Thoracic aorta (tissue), 2 donors: ENCODE measurements at regions not wholly inside any gene's neighbourhood (a gene's known extent, or its start where the extent isn't known, plus 50 kb on each side); places are given as distances from the start of the nearest gene placed in this dataset.

Experiments
- ATAC-seq: fragments of 150-250 bp; one replicate; pipeline ENCODE4 v1.8.0; 2017; ENCODE audit warnings: low read depth; ENCODE audit not compliant: insufficient number of reproducible peaks, low FRiP score
- DNase-seq: peaks from one replicate; pipeline ENCODE4 v3.0.0-alpha.2; 2020; ENCODE audit warnings: low spot score
- H3K27ac ChIP-seq, 2 donors: fragments of 200-600 bp; sonication (generic); 1 replicate in 1 of 2; 2 replicates in 1 of 2; pipeline ENCODE4 v1.5.1; 2016; ENCODE audit warnings: mild to moderate bottlenecking in 2 of 2, moderate library complexity in 2 of 2
- H3K27me3 ChIP-seq: fragments of 200-600 bp; sonication (generic); replicated peaks from 2 replicates; pipeline ENCODE4 v1.6.0; 2016; ENCODE audit warnings: mild to moderate bottlenecking; ENCODE audit not compliant: insufficient read depth
- H3K36me3 ChIP-seq: fragments of 200-600 bp; sonication (generic); one replicate; pipeline ENCODE4 v1.5.1; 2016
- H3K4me1 ChIP-seq, 2 donors: fragments of 200-600 bp; sonication (generic); 1 replicate in 1 of 2; 2 replicates in 1 of 2; pipeline versions ENCODE4 v1.5.1 to v1.6.0; 2016; ENCODE audit warnings: low read depth in 2 of 2, mild to moderate bottlenecking in 1 of 2; ENCODE audit not compliant: control insufficient read depth in 1 of 2
- H3K4me3 ChIP-seq: fragments of 200-600 bp; sonication (generic); 2 replicates; pipeline ENCODE4 v1.5.1; 2016; ENCODE audit warnings: mild to moderate bottlenecking
- H3K9me3 ChIP-seq: fragments of 200-600 bp; sonication (generic); 2 replicates; pipeline ENCODE4 v1.5.1; 2016
- TF ChIP-seq, protein P1 (sequence below): fragments of 200-600 bp; sonication (generic); IDR thresholded peaks from one replicate; pipeline ENCODE4 v1.5.1; 2019; ENCODE audit warnings: antibody characterized with exemption

DNA sequence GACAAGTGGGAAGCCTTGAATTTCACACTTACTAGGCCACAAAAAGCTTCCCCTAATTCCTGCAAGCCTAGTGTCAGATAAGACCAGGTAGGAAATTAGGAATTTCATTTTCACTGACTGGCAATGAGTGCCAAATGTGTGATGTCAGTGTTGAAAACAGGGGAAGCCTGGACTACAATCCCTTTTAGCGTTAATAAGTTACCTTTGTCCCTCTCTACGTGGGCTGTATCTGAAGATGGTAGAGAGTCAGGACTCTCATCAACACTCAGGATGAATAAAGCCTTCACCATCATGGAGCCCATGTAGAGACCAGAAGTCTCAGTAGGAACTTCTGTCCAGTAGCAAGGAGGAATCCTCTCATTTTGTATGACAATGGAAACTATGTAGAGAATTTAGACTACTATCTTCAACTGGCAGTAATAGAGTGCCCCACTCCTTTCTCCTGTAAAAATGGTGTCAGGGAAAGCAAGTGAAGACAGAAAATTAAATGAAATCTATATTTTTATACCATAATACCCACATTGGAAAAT is 324.1 kb upstream of the KLHL1 start:
- H3K9me3 ChIP-seq, result no peaks in the 10 kb centered on the region
- no peaks in the 10 kb centered on the region for H3K4me1 ChIP-seq
- H3K4me3 ChIP-seq, result no peak overlapping the region
- TF ChIP-seq, protein P1, sequence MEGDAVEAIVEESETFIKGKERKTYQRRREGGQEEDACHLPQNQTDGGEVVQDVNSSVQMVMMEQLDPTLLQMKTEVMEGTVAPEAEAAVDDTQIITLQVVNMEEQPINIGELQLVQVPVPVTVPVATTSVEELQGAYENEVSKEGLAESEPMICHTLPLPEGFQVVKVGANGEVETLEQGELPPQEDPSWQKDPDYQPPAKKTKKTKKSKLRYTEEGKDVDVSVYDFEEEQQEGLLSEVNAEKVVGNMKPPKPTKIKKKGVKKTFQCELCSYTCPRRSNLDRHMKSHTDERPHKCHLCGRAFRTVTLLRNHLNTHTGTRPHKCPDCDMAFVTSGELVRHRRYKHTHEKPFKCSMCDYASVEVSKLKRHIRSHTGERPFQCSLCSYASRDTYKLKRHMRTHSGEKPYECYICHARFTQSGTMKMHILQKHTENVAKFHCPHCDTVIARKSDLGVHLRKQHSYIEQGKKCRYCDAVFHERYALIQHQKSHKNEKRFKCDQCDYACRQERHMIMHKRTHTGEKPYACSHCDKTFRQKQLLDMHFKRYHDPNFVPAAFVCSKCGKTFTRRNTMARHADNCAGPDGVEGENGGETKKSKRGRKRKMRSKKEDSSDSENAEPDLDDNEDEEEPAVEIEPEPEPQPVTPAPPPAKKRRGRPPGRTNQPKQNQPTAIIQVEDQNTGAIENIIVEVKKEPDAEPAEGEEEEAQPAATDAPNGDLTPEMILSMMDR, result no peak
- ATAC-seq (no peak), DNase-seq (no peak)
- no peaks in the 10 kb centered on the region for H3K27me3 ChIP-seq
- H3K36me3 ChIP-seq, result no peaks in the 10 kb centered on the region
- no peak overlapping the region for H3K27ac ChIP-seq

DNA sequence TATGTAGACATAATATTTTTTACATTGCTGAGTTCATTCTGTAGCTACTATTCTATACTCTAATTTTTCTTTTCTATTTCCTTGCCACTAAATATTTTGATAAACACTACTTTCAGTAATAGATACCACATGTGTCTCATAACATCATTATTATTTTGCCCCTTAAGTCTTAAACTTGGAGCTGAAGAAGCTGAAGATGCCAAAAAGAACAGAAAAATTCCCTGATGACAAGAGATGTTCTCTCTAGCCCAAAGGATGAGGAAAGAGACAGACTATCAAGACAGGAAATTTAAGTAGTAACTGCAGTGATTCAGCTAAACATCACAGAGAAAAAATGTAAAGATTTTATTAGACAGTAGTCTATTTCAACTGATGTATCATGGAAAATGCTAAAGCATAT is 322.0 kb upstream of the KLHL1 start:
- TF ChIP-seq, protein P1, result no peak
- ATAC-seq, result no peak
- H3K36me3 ChIP-seq, result no peaks in the 10 kb centered on the region

DNA sequence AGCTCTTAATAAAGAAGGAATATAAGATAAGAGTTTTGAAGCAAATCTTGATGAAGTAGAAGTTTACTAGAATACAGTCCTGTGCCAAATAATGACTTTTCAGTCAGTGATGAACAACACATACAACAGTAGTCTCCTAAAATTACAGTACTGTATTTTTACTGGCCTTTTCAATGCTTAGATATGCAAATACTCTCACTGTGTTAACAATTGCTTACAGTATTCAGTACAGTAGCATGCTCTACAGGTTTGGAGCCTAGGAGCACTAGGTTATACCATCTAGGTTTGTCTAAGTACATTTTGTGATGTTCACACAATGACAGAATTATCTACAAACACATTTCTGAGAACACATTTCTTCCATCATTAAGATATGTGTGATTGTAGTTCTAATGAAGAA is 316.7 kb upstream of the KLHL1 start:
- TF ChIP-seq, protein P1, result no peak
- Histone ChIP-seq H3K4me3 (no peak overlapping the region), H3K27ac (no peak overlapping the region), H3K36me3 (no peaks in the 10 kb centered on the region), H3K27me3 (no peaks in the 10 kb centered on the region), H3K9me3 (no peaks in the 10 kb centered on the region), H3K4me1 (no peaks in the 10 kb centered on the region)
- DNase-seq (no peak), ATAC-seq (no peak)

More for the DNA sequence above, 322.0 kb upstream of the KLHL1 start:
- no peaks in the 10 kb centered on the region for H3K9me3 ChIP-seq
- no peak overlapping the region for H3K4me3 ChIP-seq
- no peak for DNase-seq
- H3K27me3 ChIP-seq, result no peaks in the 10 kb centered on the region
- H3K4me1 ChIP-seq, result no peaks in the 10 kb centered on the region
- no peak overlapping the region for H3K27ac ChIP-seq

DNA sequence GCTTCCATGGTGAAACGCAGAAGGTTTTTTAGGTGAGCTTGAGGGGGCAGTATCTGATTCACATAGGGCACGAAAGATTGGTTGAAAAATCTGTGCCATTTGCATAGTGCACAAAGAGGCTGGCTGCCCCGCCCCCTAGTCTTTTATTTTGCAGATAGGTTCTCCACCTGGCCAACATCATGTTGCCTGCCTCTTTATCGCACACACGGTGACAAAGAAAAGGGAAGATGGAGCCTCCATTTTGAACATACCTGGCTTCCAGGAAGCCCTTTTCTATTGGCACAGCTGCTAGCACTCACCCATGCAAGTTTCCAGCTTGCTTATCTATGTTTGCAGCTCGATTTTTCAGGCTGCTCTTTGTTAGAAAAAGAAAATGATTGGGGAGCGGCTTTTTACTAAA is 316.2 kb upstream of the KLHL1 start:
- H3K4me1 ChIP-seq, result no peaks in the 10 kb centered on the region
- H3K4me3 ChIP-seq, result no peak overlapping the region
- H3K9me3 ChIP-seq, result no peaks in the 10 kb centered on the region
- no peak overlapping the region for H3K27ac ChIP-seq
- H3K27me3 ChIP-seq, result no peaks in the 10 kb centered on the region
- H3K36me3 ChIP-seq, result no peaks in the 10 kb centered on the region
- ATAC-seq (no peak), DNase-seq (no peak)
- TF ChIP-seq, protein P1, result no peak

DNA sequence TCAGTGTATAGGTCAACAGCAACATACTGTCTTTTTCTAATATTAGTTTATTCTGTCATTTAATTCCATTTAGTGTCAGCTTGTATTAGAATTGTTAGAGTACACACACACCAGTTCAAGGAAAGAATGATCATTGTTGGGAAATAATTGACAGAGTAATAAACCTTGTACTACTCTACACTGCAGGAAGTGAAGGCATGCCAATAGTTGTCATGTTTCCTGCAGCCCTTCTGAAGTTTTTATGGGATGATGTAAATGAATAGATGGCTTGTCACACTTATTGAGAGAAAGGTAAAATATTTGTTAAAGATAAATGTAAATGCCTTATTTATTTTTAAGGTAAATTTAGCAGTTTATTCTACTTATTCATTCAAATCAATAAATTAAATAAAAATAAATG is 306.9 kb upstream of the KLHL1 start:
- TF ChIP-seq, protein P1, result no peak
- ATAC-seq, result no peak

More for the DNA sequence above, 306.9 kb upstream of the KLHL1 start:
- Histone ChIP-seq H3K9me3 (no peaks in the 10 kb centered on the region), H3K27me3 (no peaks in the 10 kb centered on the region), H3K36me3 (no peaks in the 10 kb centered on the region), H3K4me1 (no peaks in the 10 kb centered on the region), H3K4me3 (no peak overlapping the region), H3K27ac (no peak overlapping the region)
- no peak for DNase-seq
